ENCODE measurements at regions not wholly inside any gene's neighbourhood (a gene's known extent, or its start where the extent isn't known, plus 50 kb on each side); places are given as distances from the start of the nearest gene placed in this dataset.

GRCh38 chrX:23592741-23593140 lies 74.6 kb upstream of the PRDX4 start:
- no peak for DNase-seq
- H3K4me3 ChIP-seq = no peak overlapping the region
- intact Hi-C loops (cut with micrococcal nuclease) = no loop called here
- no peaks in the 10 kb centered on the region for H3K4me1 ChIP-seq
- no peaks in the 10 kb centered on the region for H3K36me3 ChIP-seq
- no peaks in the 10 kb centered on the region for H3K27me3 ChIP-seq (ENCODE audit: low read depth)
- no peak overlapping the region for H3K27ac ChIP-seq (replicated peaks)
- no peak for TF ChIP-seq CTCF (IDR thresholded peaks at IDR 0.05; ENCODE audit: borderline replicate concordance)
- H3K9me3 ChIP-seq (replicated peaks) = no peaks in the 10 kb centered on the region

DNA sequence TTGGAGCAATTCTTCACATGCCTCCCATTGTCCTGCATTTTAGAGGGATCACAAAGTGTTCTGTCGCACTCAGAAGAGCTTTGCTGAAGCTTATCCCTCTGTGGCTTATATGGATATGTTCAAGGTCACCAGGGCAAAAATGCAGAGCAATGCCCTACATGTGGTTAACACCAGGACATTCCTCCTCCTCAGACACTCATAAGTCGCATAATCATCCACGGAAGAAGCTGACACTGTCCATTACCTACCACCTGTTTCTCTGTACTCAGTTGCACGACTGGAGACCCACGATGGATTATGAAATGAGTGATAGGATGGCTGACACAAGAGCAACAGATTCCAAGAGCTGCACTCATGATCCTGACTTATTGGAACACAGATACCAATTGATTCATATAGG lies 68.7 kb upstream of the PRDX4 start:
- Histone ChIP-seq H3K4me1 (no peaks in the 10 kb centered on the region), H3K27me3 (ENCODE audit: low read depth) (no peaks in the 10 kb centered on the region), H3K4me3 (no peak overlapping the region), H3K9me3 (replicated peaks) (no peaks in the 10 kb centered on the region), H3K36me3 (no peaks in the 10 kb centered on the region), H3K27ac (replicated peaks) (no peak overlapping the region)
- DNase-seq = no peak
- TF ChIP-seq CTCF (IDR thresholded peaks at IDR 0.05; ENCODE audit: borderline replicate concordance) = no peak
- intact Hi-C loops (cut with micrococcal nuclease) = no loop called here

DNA sequence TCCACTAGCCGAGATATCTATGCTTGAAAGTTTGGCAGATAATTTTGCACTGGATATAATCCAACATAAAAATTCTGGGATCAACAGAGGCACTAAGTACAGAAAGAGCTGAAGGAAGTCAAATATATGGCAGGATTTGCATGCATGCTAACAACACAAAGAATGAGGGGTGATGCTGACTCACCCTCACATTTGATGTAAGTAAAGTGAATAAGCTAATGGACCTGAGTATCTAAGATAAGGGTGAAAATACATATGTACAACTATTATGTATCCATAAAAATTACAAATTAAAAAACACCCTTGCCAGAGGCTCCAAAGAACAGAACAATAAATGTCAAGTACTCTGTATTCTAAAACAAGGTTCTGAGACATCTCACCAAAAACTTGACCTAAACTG lies 63.8 kb upstream of the PRDX4 start:
- H3K9me3 ChIP-seq (replicated peaks) = no peaks in the 10 kb centered on the region
- H3K27ac ChIP-seq (replicated peaks) = no peak overlapping the region
- H3K4me1 ChIP-seq = no peaks in the 10 kb centered on the region
- no peak for TF ChIP-seq CTCF (IDR thresholded peaks at IDR 0.05; ENCODE audit: borderline replicate concordance)
- H3K36me3 ChIP-seq = no peaks in the 10 kb centered on the region
- intact Hi-C loops (cut with micrococcal nuclease) = no loop called here
- H3K4me3 ChIP-seq = no peak overlapping the region
- no peaks in the 10 kb centered on the region for H3K27me3 ChIP-seq (ENCODE audit: low read depth)
- DNase-seq = no peak

- no peak for DNase-seq
- no peak overlapping the region for H3K4me3 ChIP-seq
- H3K36me3 ChIP-seq = no peaks in the 10 kb centered on the region
- H3K9me3 ChIP-seq (replicated peaks) = no peaks in the 10 kb centered on the region
- H3K4me1 ChIP-seq = no peaks in the 10 kb centered on the region
- TF ChIP-seq CTCF (IDR thresholded peaks at IDR 0.05; ENCODE audit: borderline replicate concordance) = no peak
- no peak overlapping the region for H3K27ac ChIP-seq (replicated peaks)
- H3K27me3 ChIP-seq (ENCODE audit: low read depth) = no peaks in the 10 kb centered on the region
- intact Hi-C loops (cut with micrococcal nuclease) = no loop called here
These were observed 56.8 kb upstream of the PRDX4 start for GRCh38 chrX:23610495-23610894.

- Histone ChIP-seq H3K4me1 (no peaks in the 10 kb centered on the region), H3K27me3 (ENCODE audit: low read depth) (no peaks in the 10 kb centered on the region), H3K27ac (replicated peaks) (no peak overlapping the region), H3K9me3 (replicated peaks) (no peaks in the 10 kb centered on the region), H3K36me3 (no peaks in the 10 kb centered on the region), H3K4me3 (no peak overlapping the region)
- intact Hi-C loops (cut with micrococcal nuclease) = no loop called here
- TF ChIP-seq CTCF (IDR thresholded peaks at IDR 0.05; ENCODE audit: borderline replicate concordance) = no peak
- no peak for DNase-seq
These were observed 54.4 kb upstream of the PRDX4 start for GRCh38 chrX:23612846-23613245.

DNA sequence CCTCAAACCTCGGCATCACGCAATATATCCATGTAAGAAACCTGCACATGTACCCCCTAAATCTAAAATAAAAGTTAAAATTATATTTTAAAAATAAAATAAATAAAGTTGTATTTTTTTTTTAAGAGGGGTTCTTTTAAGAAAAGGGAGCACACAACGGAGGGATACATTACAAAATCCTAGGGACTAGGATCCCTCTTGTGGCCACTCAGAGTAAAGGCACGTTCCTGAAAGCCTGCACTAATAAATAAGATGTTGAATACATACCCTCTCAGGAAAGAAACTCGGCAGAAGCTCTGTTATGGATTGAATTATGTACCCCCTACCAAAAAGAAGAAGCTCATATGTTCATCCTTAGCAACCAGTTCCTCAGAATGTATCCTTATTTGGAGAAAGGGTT lies 50.9 kb upstream of the PRDX4 start:
- no peak overlapping the region for H3K27ac ChIP-seq (replicated peaks)
- no peaks in the 10 kb centered on the region for H3K9me3 ChIP-seq (replicated peaks)
- H3K4me1 ChIP-seq = no peaks in the 10 kb centered on the region
- H3K4me3 ChIP-seq = no peak overlapping the region
- no peaks in the 10 kb centered on the region for H3K36me3 ChIP-seq
- peak; percentile 63 for TF ChIP-seq CTCF (IDR thresholded peaks at IDR 0.05; ENCODE audit: borderline replicate concordance)
- no peaks in the 10 kb centered on the region for H3K27me3 ChIP-seq (ENCODE audit: low read depth)
- no peak for DNase-seq
- intact Hi-C loops (cut with micrococcal nuclease) = no loop called here

Measured in left ventricle myocardium inferior (tissue), 1 donor.